ENCODE measurements at regions not wholly inside any gene's neighbourhood (a gene's known extent, or its start where the extent isn't known, plus 50 kb on each side); places are given as distances from the start of the nearest gene placed in this dataset.

GRCh38 chr6:4294636-4295035 is 159.3 kb upstream of the ECI2 start:
- TF ChIP-seq POLR2AphosphoS5 (IDR thresholded peaks at IDR 0.05) = no peak
- no peak for TF ChIP-seq POLR2A (IDR thresholded peaks at IDR 0.05)
- no peak for TF ChIP-seq EP300 (IDR thresholded peaks at IDR 0.05; ENCODE audit: low read depth)
- no peak for DNase-seq
- Histone ChIP-seq H3K4me3 (no peak overlapping the region), H3K9me3 (no peaks in the 10 kb centered on the region), H3K27ac (no peak overlapping the region), H3K4me1 (no peaks in the 10 kb centered on the region), H3K36me3 (no peaks in the 10 kb centered on the region), H3K27me3 (peaks cover 3% of the 10 kb centered on the region)
- intact Hi-C loops (cut with DNase I; ENCODE audit: low total_unique reads) (no loop called here), in situ Hi-C loops (cut with MboI; ENCODE audit: low pct_ligation_motif_present in 1 of 4, low pct_unique_long_range_greater_than_20kb in 1 of 4, low sequenced_read_pairs in 3 of 4) (no loop called here)
- 92% methylated on average over 6 of the region's 9 CpGs; no CpG with 5 or more reads in 1 of the 2 donors for WGBS, 2 donors (ENCODE audit: low coverage in 1 of 2)

DNA sequence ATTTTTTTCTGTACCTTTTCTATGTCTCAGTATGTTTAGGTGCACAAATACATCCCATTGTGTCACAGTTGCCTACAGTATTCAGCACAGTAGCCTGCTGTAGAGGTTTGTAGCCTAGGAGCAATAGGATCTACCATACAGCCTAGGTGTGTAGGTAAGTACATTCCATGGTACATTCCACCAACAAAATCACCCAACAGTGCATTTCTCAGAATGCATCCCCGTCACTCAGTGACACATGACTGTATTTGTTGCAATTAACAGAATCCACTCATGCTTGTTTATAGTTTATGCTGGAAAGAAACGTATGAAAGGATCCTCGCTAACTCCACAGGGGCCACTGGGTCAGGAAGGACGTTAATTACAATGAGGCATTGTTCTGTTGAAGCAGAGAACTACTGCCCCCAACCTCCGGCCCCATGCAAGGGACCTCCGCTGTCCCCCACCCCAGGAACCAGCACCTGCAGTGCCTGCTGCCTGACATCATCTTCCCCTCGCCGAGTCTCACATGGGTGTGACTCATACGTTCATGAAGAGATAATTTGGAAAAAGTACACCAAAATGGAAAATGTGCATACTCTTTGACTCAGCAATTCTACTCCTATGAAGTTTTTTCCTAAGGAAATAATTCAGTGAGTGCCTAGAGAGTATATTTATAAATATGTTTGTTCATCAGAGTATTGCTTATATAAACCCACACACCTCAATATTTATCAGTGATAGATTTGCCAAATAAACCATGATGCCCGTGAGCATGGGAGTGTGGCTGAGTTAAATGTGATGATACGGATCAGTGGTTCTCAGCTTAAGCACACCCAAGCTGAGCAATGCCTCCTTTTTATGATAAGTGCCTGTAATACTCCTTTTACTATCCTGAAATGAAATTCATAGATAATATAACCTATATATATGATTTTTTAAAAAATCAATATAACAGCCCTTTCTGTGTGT is 156.4 kb upstream of the ECI2 start:
- Histone ChIP-seq H3K36me3 (no peaks in the 10 kb centered on the region), H3K27me3 (peaks cover 3% of the 10 kb centered on the region), H3K27ac (no peak overlapping the region), H3K4me1 (peaks cover 0 to 4% (median 0%) of the 10 kb centered on the region in 4 donors), H3K9me3 (no peaks in the 10 kb centered on the region), H3K4me3 (no peak overlapping the region)
- WGBS, 2 donors (ENCODE audit: low coverage in 1 of 2) = 62 to 78% methylated on average over 5 to 11 of the region's 11 CpGs
- no peak for TF ChIP-seq CTCF (IDR thresholded peaks at IDR 0.05)
- no peak for TF ChIP-seq POLR2A (IDR thresholded peaks at IDR 0.05)
- TF ChIP-seq EP300 (IDR thresholded peaks at IDR 0.05; ENCODE audit: low read depth) = no peak
- no peak for TF ChIP-seq POLR2AphosphoS5 (IDR thresholded peaks at IDR 0.05)
- in situ Hi-C loops (cut with MboI; ENCODE audit: low pct_ligation_motif_present in 1 of 4, low pct_unique_long_range_greater_than_20kb in 1 of 4, low sequenced_read_pairs in 3 of 4) (no loop called here), intact Hi-C loops (cut with DNase I; ENCODE audit: low total_unique reads) (no loop called here)
- no peak for DNase-seq

DNA sequence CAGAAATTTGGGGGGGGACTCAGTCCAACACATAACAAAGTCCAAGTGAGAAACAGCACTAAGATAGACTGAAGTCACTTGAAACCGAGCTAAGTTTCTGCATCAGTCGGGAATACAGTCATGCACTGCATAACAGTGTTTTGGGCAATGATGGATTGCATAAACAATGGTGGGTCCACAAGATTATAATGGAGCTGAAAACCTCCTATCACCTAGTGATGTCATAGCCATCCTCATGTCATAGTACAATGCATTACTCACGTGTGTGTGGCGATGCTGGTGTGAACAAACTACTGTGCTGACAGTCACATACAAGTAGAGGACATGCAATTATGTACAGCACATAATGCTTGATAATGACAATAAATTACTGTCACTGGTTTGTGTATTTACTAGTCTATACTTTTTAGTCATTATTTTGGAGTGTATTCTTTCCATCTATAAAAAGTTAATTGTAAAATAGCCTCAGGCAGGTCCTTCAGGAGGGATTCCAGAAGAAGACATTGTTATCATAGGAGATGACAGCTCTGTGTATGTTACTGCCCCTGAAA is 154.5 kb upstream of the ECI2 start:
- H3K27me3 ChIP-seq = peaks cover 3% of the 10 kb centered on the region
- no peak for TF ChIP-seq POLR2AphosphoS5 (IDR thresholded peaks at IDR 0.05)
- TF ChIP-seq POLR2A (IDR thresholded peaks at IDR 0.05) = no peak
- TF ChIP-seq EP300 (IDR thresholded peaks at IDR 0.05; ENCODE audit: low read depth) = no peak
- no peak for TF ChIP-seq CTCF (IDR thresholded peaks at IDR 0.05)
- intact Hi-C loops (cut with DNase I; ENCODE audit: low total_unique reads) = no loop called here
- no peak overlapping the region for H3K4me3 ChIP-seq
- WGBS, 2 donors (ENCODE audit: low coverage in 1 of 2) = 83% methylated on average over 4 of the region's 4 CpGs; no CpG with 5 or more reads in 1 of the 2 donors
- H3K9me3 ChIP-seq = no peaks in the 10 kb centered on the region
- in situ Hi-C loops (cut with MboI; ENCODE audit: low pct_ligation_motif_present in 1 of 4, low pct_unique_long_range_greater_than_20kb in 1 of 4, low sequenced_read_pairs in 3 of 4) = no loop called here
- no peak for DNase-seq
- no peak overlapping the region for H3K27ac ChIP-seq
- no peaks in the 10 kb centered on the region for H3K36me3 ChIP-seq
- peaks cover 0 to 4% (median 0%) of the 10 kb centered on the region in 4 donors for H3K4me1 ChIP-seq

- H3K27ac ChIP-seq = no peak overlapping the region
- no peak overlapping the region for H3K4me3 ChIP-seq
- no peaks in the 10 kb centered on the region for H3K9me3 ChIP-seq
- no peak for TF ChIP-seq EP300 (IDR thresholded peaks at IDR 0.05; ENCODE audit: low read depth)
- TF ChIP-seq POLR2A (IDR thresholded peaks at IDR 0.05) = no peak
- TF ChIP-seq POLR2AphosphoS5 (IDR thresholded peaks at IDR 0.05) = no peak
- TF ChIP-seq CTCF (IDR thresholded peaks at IDR 0.05) = no peak
- H3K4me1 ChIP-seq = peaks cover 0 to 4% (median 0%) of the 10 kb centered on the region in 4 donors
- intact Hi-C loops (cut with DNase I; ENCODE audit: low total_unique reads) (no loop called here), in situ Hi-C loops (cut with MboI; ENCODE audit: low pct_ligation_motif_present in 1 of 4, low pct_unique_long_range_greater_than_20kb in 1 of 4, low sequenced_read_pairs in 3 of 4) (no loop called here)
- no peaks in the 10 kb centered on the region for H3K36me3 ChIP-seq
- H3K27me3 ChIP-seq = peaks cover 6% of the 10 kb centered on the region
- WGBS, 2 donors (ENCODE audit: low coverage in 1 of 2) = 46 to 47% methylated on average over 3 to 11 of the region's 11 CpGs
- peak; percentile 27 for DNase-seq
Observed at GRCh38 chr6:4287811-4288244, 152.5 kb upstream of the ECI2 start.

All from transverse colon (tissue), 4 donors.